Psoas muscle (tissue), 7 donors: ENCODE measurements at regions not wholly inside any gene's neighbourhood (a gene's known extent, or its start where the extent isn't known, plus 50 kb on each side); places are given as distances from the start of the nearest gene placed in this dataset.

Experiments used
- ATAC-seq, 4 donors: fragments of 200-7000 bp; cut with Tn5 transposase; one replicate each; pipeline ENCODE4 v1.9.1; 2020; ENCODE audit warnings: moderate library complexity in 3 of 4, mild to moderate bottlenecking in 2 of 4
- DNase-seq, 2 donors: peaks; one replicate each; pipeline ENCODE4 v3.0.0-alpha.2; 2020
- H3K27ac ChIP-seq: fragments of 200-600 bp; one replicate; pipeline ENCODE4 v1.8.0; 2022
- H3K27me3 ChIP-seq, 3 donors: fragments of 200-600 bp in 1 of 3; one replicate each; pipeline versions ENCODE4 v1.6.1 to v1.8.0; 2013 to 2022; ENCODE audit warnings: low read length in 2 of 3, mild to moderate bottlenecking in 2 of 3, moderate library complexity in 1 of 3; ENCODE audit not compliant: insufficient read depth in 3 of 3
- H3K36me3 ChIP-seq, 2 donors: fragments of 200-600 bp in 1 of 2; one replicate each; pipeline versions ENCODE4 v1.6.1 to v1.8.0; 2013 to 2022; ENCODE audit warnings: low read depth in 1 of 2, mild to moderate bottlenecking in 1 of 2, moderate library complexity in 1 of 2; ENCODE audit not compliant: insufficient read depth in 1 of 2
- H3K4me1 ChIP-seq: fragments of 200-600 bp; one replicate; pipeline ENCODE4 v1.8.0; 2022
- H3K4me3 ChIP-seq: fragments of 200-600 bp; one replicate; pipeline ENCODE4 v1.8.0; 2022; ENCODE audit warnings: mild to moderate bottlenecking
- H3K9me3 ChIP-seq: fragments of 200-600 bp; one replicate; pipeline ENCODE4 v1.8.0; 2022
- WGBS, 3 donors: extraction: QIAGEN DNeasy Blood & Tissue Kit; methylation state at CpG; one replicate each; pipeline versions ENCODE4 v1.1.6 to v1.1.7; 2013; 5-methylcytosine and 5-hydroxymethylcytosine counted together
- intact Hi-C, 2 donors: fragments of 100-400 bp; cut with DNase I; formaldehyde crosslinking; loops; one replicate each; pipeline versions ENCODE4 v1.11.0 to v1.14.2; 2022
- TF ChIP-seq, protein P1 (sequence below): fragments of 200-600 bp; IDR thresholded peaks from one replicate; pipeline ENCODE4 v1.8.0; 2022; ENCODE audit warnings: antibody characterized with exemption
- donor health status: healthy with polysubstance abuse.
- donor health status: DM: no; HTN: no; CAD: no; lungs with moderate emphysema.
- donor health status: Bipolar disorder and iron deficiency.
- donor health status: healthy.
- donor health status: DM: yes; HTN: yes; CAD: no.
- donor health status: DM: no; HTN: no; CAD: no.
- donor health status: DM: yes; HTN: yes; CAD: no.

DNA sequence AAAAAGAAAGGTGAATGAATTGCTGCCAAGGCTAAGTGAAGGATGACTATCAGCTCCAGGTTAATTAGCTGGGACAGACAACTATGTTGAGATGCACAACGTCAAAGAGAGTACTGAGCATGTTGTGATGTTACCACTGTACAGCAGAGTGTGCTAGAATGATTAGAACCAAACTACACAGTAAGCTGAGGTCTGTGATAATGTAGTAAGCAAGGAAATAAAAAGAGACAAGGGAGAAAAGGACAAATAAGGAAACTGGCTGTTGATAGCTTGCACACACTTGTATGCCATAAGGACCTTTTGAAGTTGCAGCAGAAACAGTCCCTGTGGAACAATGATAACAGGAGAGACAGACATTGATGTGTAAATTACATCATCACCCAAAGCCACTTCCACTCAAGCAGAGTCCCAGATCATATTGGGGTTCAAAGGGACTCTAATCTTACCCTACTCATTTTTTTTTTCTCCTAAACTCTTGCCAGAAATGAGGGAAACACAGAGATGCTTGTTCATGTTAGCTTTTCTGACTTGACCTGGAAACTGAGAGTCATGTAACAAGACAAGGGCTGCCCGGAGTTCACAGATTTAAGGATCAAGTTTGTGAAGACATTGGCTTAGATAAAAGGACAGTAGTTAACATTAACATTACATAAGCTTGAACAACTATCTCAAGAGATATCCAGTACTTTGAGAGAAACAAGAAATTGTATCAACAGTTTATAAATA is 189.9 kb downstream of the CENPW start:
- no peak overlapping the region for H3K4me3 ChIP-seq
- DNase-seq, result no peak
- H3K4me1 ChIP-seq, result no peaks in the 10 kb centered on the region
- 39 to 52% (median 44%) methylated on average over 2 of the region's 2 CpGs for WGBS, 3 donors
- TF ChIP-seq, protein P1, sequence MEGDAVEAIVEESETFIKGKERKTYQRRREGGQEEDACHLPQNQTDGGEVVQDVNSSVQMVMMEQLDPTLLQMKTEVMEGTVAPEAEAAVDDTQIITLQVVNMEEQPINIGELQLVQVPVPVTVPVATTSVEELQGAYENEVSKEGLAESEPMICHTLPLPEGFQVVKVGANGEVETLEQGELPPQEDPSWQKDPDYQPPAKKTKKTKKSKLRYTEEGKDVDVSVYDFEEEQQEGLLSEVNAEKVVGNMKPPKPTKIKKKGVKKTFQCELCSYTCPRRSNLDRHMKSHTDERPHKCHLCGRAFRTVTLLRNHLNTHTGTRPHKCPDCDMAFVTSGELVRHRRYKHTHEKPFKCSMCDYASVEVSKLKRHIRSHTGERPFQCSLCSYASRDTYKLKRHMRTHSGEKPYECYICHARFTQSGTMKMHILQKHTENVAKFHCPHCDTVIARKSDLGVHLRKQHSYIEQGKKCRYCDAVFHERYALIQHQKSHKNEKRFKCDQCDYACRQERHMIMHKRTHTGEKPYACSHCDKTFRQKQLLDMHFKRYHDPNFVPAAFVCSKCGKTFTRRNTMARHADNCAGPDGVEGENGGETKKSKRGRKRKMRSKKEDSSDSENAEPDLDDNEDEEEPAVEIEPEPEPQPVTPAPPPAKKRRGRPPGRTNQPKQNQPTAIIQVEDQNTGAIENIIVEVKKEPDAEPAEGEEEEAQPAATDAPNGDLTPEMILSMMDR, result peak; percentile 27
- peak in 1 of 4 donors; percentile 47 for ATAC-seq
- H3K27me3 ChIP-seq, result no peaks in the 10 kb centered on the region
- intact Hi-C loops, result loop anchor here in 1 of 2 donors (5.0 to 10.0 kb wide), 3 partner anchors 245 to 595 kb away; no protein-coding TSS in a partner anchor
- H3K9me3 ChIP-seq, result no peaks in the 10 kb centered on the region
- H3K36me3 ChIP-seq, result no peaks in the 10 kb centered on the region
- no peak overlapping the region for H3K27ac ChIP-seq

DNA sequence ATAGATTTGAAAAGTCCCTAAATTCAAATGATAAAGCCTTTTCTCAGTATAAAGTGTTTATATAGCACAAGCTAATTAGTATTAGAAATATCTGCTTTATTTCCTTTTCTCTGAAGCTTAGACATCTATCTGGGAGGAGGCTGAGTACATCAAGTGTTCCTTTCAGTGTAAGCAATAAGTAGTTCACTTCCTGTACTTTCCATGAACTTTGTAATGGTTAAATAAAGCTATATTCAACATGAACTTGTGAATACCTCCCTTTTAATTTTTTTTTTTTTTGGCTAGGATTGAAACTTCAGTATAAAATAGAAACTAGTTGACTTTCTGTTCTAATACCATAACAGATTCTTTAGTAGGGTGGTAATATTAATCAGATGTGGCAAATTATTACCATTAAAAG is 190.9 kb downstream of the CENPW start:
- no peak for ATAC-seq
- H3K4me1 ChIP-seq, result no peaks in the 10 kb centered on the region
- DNase-seq, result no peak
- H3K9me3 ChIP-seq, result no peaks in the 10 kb centered on the region
- H3K36me3 ChIP-seq, result no peaks in the 10 kb centered on the region
- intact Hi-C loops, result loop anchor here in 1 of 2 donors (10.0 kb wide), 2 partner anchors 244 to 594 kb away; no protein-coding TSS in a partner anchor
- no peaks in the 10 kb centered on the region for H3K27me3 ChIP-seq
- no peak overlapping the region for H3K4me3 ChIP-seq
- TF ChIP-seq, protein P1, result no peak
- no peak overlapping the region for H3K27ac ChIP-seq

DNA sequence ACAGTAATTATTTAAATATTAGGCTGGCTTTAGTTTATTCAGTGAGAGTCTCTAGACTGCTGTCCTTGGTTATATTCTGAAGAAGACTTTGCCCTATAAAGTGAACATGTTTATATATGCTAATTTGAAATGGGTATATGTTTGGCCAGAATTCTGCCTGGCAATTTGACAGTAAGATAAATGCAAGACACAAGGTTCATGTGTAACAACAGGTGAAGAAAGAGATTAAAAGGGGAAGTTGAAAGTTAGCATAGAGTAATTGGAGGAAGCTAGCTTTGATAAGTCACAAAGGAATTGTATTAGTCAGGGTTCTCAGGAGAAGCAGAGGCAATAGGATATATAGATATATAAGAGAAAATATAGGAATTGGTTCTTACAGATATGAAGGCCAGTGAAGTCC is 191.4 kb downstream of the CENPW start:
- Histone ChIP-seq H3K9me3 (no peaks in the 10 kb centered on the region), H3K4me1 (no peaks in the 10 kb centered on the region), H3K36me3 (no peaks in the 10 kb centered on the region), H3K27me3 (no peaks in the 10 kb centered on the region), H3K27ac (no peak overlapping the region), H3K4me3 (no peak overlapping the region)
- ATAC-seq (no peak), DNase-seq (no peak)
- TF ChIP-seq, protein P1, result no peak
- intact Hi-C loops, result loop anchor here in 1 of 2 donors (10.0 kb wide), 2 partner anchors 244 to 594 kb away; no protein-coding TSS in a partner anchor

DNA sequence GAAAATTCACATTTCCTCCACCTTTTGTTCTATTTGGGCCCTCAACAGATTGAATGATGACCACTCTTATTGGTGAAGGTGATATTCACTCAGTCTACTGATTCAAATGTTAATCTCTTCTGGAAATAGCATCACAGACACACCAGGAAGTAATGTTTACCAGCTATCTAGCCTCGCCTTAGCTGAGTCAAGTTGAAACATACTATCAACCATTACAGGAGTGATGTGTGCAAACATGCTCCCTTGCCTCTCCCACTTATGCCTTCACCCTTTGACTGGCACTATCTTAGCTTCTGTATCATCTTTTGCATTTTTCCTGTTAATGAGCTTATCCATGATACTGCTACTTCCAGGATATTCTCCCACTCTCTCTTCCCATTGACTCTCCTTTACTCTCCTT is 191.9 kb downstream of the CENPW start:
- Histone ChIP-seq H3K27ac (no peak overlapping the region), H3K4me1 (no peaks in the 10 kb centered on the region), H3K4me3 (no peak overlapping the region), H3K9me3 (no peaks in the 10 kb centered on the region), H3K27me3 (no peaks in the 10 kb centered on the region), H3K36me3 (no peaks in the 10 kb centered on the region)
- intact Hi-C loops, result loop anchor here in 1 of 2 donors (10.0 kb wide), 2 partner anchors 243 to 593 kb away; no protein-coding TSS in a partner anchor
- TF ChIP-seq, protein P1, result no peak
- 84 to 90% (median 89%) methylated on average over 1 of the region's 1 CpG for WGBS, 3 donors
- DNase-seq (no peak), ATAC-seq (no peak)

DNA sequence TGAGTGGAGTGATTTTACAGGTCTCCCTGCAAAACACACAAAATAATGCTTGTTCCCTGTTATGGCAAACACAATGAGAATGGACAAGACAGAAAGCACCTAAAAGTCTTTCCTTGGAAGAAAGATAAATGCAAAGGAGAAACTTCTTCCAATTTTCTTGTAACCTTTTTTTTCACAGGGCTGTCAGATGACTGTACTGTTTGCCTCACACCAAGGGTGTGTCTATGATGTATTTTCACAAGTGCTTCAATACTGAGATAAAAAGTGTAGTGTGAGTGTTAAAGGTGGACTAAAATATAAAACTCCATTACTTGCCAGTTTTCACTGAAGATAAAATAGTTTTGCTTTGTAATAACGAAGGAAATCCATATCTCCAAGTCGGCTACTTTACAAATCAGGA is 194.5 kb downstream of the CENPW start:
- TF ChIP-seq, protein P1, result no peak
- Histone ChIP-seq H3K9me3 (no peaks in the 10 kb centered on the region), H3K4me3 (no peak overlapping the region), H3K27me3 (no peaks in the 10 kb centered on the region), H3K36me3 (no peaks in the 10 kb centered on the region), H3K4me1 (no peaks in the 10 kb centered on the region), H3K27ac (no peak overlapping the region)
- DNase-seq (no peak), ATAC-seq (no peak)
- intact Hi-C loops, result loop anchor here in 1 of 2 donors (10.0 kb wide), 2 partner anchors 240 to 590 kb away; no protein-coding TSS in a partner anchor
- WGBS, 3 donors, result 91 to 92% (median 92%) methylated on average over 2 of the region's 2 CpGs
